GM12872 (cell line): ENCODE measurements at regions not wholly inside any gene's neighbourhood (a gene's known extent, or its start where the extent isn't known, plus 50 kb on each side); places are given as distances from the start of the nearest gene placed in this dataset.

Experiments
- TF ChIP-seq, protein P1 (sequence below): IDR thresholded peaks from 3 replicates; pipeline ENCODE4 v1.5.1; 2011; ENCODE audit warnings: low read depth, mild to moderate bottlenecking, low read length, moderate library complexity; ENCODE audit not compliant: insufficient read depth

DNA sequence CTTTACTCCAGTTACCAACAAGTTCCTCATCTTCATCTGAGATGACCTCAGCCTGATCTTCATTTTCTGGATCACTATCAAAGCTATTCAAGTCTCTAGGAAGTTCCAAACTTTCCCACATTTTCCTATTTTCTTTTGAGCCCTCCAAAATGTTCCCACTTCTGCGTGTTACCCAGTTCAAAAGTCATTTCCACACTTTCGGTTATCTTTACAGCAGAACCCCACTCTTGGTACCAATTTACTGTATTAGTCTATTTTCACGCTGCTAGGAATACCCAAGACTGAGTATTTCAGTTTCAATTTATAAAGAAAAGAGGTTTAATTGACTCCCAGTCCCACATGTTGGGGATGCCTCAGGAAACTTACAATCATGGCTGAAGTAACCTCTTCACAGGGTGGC lies 274.3 kb downstream of the FGF9 start:
- TF ChIP-seq, protein P1, sequence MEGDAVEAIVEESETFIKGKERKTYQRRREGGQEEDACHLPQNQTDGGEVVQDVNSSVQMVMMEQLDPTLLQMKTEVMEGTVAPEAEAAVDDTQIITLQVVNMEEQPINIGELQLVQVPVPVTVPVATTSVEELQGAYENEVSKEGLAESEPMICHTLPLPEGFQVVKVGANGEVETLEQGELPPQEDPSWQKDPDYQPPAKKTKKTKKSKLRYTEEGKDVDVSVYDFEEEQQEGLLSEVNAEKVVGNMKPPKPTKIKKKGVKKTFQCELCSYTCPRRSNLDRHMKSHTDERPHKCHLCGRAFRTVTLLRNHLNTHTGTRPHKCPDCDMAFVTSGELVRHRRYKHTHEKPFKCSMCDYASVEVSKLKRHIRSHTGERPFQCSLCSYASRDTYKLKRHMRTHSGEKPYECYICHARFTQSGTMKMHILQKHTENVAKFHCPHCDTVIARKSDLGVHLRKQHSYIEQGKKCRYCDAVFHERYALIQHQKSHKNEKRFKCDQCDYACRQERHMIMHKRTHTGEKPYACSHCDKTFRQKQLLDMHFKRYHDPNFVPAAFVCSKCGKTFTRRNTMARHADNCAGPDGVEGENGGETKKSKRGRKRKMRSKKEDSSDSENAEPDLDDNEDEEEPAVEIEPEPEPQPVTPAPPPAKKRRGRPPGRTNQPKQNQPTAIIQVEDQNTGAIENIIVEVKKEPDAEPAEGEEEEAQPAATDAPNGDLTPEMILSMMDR: no peak

DNA sequence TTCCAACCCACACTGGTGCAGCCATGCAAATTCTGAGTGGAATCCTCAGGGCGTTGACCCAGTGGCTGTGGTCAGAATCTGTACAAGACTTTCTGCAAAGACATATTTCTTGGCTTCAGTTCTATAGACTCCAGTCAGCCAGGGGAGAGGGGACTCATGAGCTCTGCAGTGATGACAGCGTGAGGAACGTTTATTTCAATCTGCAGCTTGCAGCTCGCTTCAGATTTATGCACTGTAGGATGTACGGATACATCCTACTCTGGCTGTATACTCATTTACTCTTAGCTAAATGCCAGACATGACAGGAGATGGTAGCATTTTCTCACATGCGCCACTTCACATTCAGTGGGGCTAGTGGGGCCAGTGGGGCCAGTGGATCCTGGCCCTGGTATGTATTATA lies 276.1 kb downstream of the FGF9 start:
- TF ChIP-seq, protein P1: no peak

- TF ChIP-seq, protein P1: no peak
Measured at GRCh38 chr13:21948769-21949474, 278.0 kb downstream of the FGF9 start.

DNA sequence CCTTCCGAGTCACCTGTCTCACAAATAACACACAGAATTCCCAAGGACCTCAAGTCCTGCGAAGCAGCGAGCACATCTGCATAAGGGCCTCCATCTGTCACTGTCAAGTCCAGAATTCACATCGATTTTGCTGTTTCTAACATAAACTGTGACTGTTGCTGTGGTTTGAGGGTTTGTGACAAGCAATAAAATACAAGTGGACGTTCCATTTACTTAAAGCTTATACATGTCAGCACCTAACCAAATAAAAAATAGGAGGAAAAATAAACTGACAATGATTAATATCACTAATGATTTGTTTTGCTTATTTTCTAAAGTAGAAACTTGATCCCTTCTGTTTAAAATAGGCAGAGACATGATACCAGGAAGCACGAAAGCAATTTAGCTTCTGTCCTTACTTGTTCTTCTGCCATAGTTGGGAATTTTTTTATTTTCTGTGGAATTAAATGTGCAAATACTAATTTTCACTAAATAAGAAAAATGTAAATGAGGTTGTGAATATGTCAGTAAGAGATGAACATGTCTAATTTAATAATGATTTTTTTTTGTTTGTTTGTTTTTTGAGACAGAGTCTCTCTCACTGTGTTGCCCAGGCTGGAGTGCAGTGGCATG lies 279.1 kb downstream of the FGF9 start:
- TF ChIP-seq, protein P1: no peak

DNA sequence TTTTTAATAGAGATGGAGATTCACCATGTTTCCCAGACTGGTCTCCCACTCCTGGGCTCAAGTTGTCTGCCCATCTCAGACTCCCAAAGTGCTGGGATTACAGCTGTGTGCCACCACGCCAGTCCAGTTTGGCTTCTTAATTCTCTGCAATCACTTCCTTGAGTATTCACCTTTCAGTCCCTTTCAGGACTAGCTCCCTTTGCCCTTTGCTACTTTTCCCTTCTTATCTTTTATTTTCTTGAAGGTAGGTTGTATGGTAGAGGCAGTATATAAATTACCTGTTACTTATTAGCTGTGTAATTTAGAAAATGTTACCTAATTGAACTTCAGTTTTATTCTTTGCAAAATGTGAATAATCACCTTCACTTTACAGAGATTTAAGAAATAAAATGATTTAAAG lies 285.8 kb downstream of the FGF9 start:
- TF ChIP-seq, protein P1: no peak

- TF ChIP-seq, protein P1: no peak
Measured at GRCh38 chr13:21957833-21958232, 287.0 kb downstream of the FGF9 start.

GRCh38 chr13:21960108-21960507 lies 289.2 kb downstream of the FGF9 start:
- TF ChIP-seq, protein P1: no peak
